ENCODE measurements at regions not wholly inside any gene's neighbourhood (a gene's known extent, or its start where the extent isn't known, plus 50 kb on each side); places are given as distances from the start of the nearest gene placed in this dataset.

- no peak for DNase-seq (ENCODE audit: low read depth in 3 of 3, low spot score in 2 of 3)
Observed at GRCh38 chr1:218226005-218226404, 59.1 kb upstream of the RRP15 start.
